GM13977 (cell line): ENCODE measurements at regions not wholly inside any gene's neighbourhood (a gene's known extent, or its start where the extent isn't known, plus 50 kb on each side); places are given as distances from the start of the nearest gene placed in this dataset.

Experiments
- DNase-seq: peaks from one replicate; pipeline ENCODE4 v3.0.0; 2012; ENCODE audit warnings: low spot score
- CTCF ChIP-seq: IDR thresholded peaks from 2 replicates; pipeline ENCODE4 v1.5.1; 2012; ENCODE audit warnings: mild to moderate bottlenecking, control low read depth; ENCODE audit not compliant: insufficient read depth; ENCODE audit errors: extremely low read depth, missing control alignments
- in situ Hi-C: fragments of 300-500 bp; cut with MboI; formaldehyde crosslinking; loops from one replicate; pipeline ENCODE4 v1.12.0; 2022; ENCODE audit warnings: low sequenced_read_pairs, low pct_unique_long_range_greater_than_20kb, mixed read lengths, inconsistent platforms; ENCODE audit not compliant: unreplicated experiment

DNA sequence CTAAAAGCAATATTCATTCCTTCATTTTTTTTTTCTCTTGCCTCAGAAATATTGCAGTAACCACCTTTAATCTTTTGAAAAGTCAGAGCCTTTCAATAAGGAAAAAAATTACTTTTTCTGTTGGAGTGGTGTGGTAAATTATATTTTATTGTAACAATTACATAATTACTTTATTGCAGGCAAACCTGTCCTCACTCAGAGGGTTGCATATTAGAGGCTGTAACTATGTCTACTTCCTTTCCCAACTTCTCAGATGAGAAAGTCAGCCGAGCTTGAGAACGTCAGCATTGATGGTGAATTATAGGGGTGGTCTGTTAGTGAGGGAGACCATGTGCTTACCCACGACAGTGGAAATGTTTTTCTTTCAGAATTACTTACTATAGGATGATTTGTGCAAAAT, 611.8 kb downstream of the KIF4B start:
- no peak for TF ChIP-seq CTCF
- DNase-seq: no peak
- in situ Hi-C loops: no loop called here

DNA sequence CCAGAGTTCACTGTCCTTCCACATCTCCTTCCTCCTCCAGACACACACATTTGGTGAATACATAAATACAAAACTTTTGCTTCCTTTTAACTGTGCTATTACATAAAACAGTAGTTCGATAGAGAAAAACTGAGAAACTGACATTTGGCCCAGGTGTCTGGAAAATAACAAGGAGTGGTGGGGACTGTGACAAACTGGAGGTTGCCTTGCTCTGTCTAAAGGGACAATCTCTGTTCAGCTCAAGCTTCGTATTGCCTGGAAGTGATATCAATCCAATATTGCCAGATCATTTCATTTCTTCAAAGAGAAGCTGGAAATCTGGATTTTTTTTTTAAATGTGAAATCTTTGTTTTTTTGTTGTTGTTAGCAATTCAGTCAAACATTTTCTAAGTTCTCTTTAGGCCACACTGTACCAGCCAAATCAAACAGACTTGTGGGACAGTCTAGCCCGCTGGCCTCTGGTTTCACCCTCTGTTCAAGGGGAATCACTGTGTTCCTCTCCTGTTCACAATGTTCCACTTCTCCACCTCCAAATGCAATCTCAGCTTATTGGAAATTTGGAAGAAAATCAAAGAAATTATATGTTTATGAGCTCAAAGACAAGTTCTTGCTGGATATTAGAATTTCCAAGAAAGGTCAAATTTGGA, 612.5 kb downstream of the KIF4B start:
- TF ChIP-seq CTCF: no peak
- no peak for DNase-seq
- in situ Hi-C loops: no loop called here

GRCh38 chr5:155626592-155626991, 613.0 kb downstream of the KIF4B start:
- in situ Hi-C loops: no loop called here
- no peak for DNase-seq
- no peak for TF ChIP-seq CTCF

DNA sequence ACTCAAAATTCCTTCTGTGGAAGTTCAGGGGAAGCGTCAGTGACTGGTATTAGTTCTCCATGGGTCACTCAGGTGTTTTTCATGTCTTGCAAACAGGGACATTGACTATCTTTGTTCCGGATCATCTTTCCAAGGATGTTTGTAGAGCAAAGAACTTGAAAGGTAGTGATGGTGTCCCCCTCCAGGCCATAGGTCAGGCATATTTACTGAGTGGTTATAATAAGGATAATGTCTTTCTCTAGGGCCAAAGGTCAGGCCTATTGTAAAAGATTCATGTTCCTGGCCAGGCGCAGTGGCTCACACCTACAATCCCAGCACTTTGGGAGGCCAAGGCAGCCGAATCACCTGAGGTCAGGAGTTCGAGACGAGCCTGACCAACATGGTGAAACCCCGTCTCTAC, 614.8 kb downstream of the KIF4B start:
- TF ChIP-seq CTCF: no peak
- no peak for DNase-seq
- in situ Hi-C loops: no loop called here

GRCh38 chr5:155629597-155629996, 616.0 kb downstream of the KIF4B start:
- in situ Hi-C loops: no loop called here
- no peak for TF ChIP-seq CTCF

GRCh38 chr5:155631116-155631515, 617.6 kb downstream of the KIF4B start:
- TF ChIP-seq CTCF: no peak
- DNase-seq: no peak
- in situ Hi-C loops: no loop called here

More at GRCh38 chr5:155629597-155629996, 616.0 kb downstream of the KIF4B start:
- no peak for DNase-seq

- in situ Hi-C loops: no loop called here
- no peak for TF ChIP-seq CTCF
- DNase-seq: no peak
These were observed 619.9 kb downstream of the KIF4B start for GRCh38 chr5:155633338-155633957.
